Femur (tissue), 1 donor: ENCODE measurements at regions not wholly inside any gene's neighbourhood (a gene's known extent, or its start where the extent isn't known, plus 50 kb on each side); places are given as distances from the start of the nearest gene placed in this dataset.
"Not testable (repeated sequence)": the region's sequence is repeated elsewhere in the genome, so short reads cannot be mapped to it uniquely, and the experiment has no call there.

ENCODE experiments used
- DNase-seq: peaks from one replicate; pipeline ENCODE4 v3.0.0-alpha.2; 2017

- no peak for DNase-seq
These were observed 797.6 kb upstream of the PABPC4L start for GRCh38 chr4:134999169-134999568.

GRCh38 chr4:134961963-134962362, 760.4 kb upstream of the PABPC4L start:
- DNase-seq, result no peak

GRCh38 chr4:134958862-134959261, 757.3 kb upstream of the PABPC4L start:
- DNase-seq, result no peak

- no peak for DNase-seq
These were observed 753.5 kb upstream of the PABPC4L start for GRCh38 chr4:134955059-134955458.

GRCh38 chr4:134952775-134953174, 751.2 kb upstream of the PABPC4L start:
- DNase-seq, result no peak

GRCh38 chr4:134952305-134952704, 750.7 kb upstream of the PABPC4L start:
- no peak for DNase-seq

GRCh38 chr4:134948110-134948642, 746.6 kb upstream of the PABPC4L start:
- no peak for DNase-seq

GRCh38 chr4:134944115-134944514, 742.5 kb upstream of the PABPC4L start:
- DNase-seq, result no peak

GRCh38 chr4:134936014-134936413, 734.4 kb upstream of the PABPC4L start:
- no peak for DNase-seq

- DNase-seq, result no peak
These were observed 733.7 kb upstream of the PABPC4L start for GRCh38 chr4:134935320-134935719.

GRCh38 chr4:134934036-134934808, 732.6 kb upstream of the PABPC4L start:
- DNase-seq, result no peak

GRCh38 chr4:134915355-134915754, 713.8 kb upstream of the PABPC4L start:
- no peak for DNase-seq

GRCh38 chr4:134914250-134914649, 712.7 kb upstream of the PABPC4L start:
- not testable (repeated sequence) for DNase-seq

- no peak for DNase-seq
These were observed 710.4 kb upstream of the PABPC4L start for GRCh38 chr4:134911941-134912340.

- DNase-seq, result no peak
These were observed 704.9 kb upstream of the PABPC4L start for GRCh38 chr4:134906404-134907023.

GRCh38 chr4:134905061-134905460, 703.5 kb upstream of the PABPC4L start:
- no peak for DNase-seq

- no peak for DNase-seq
These were observed 686.6 kb upstream of the PABPC4L start for GRCh38 chr4:134888156-134888555.

- DNase-seq, result no peak
These were observed 683.8 kb upstream of the PABPC4L start for GRCh38 chr4:134885436-134885835.

- no peak for DNase-seq
These were observed 682.4 kb upstream of the PABPC4L start for GRCh38 chr4:134883831-134884449.

GRCh38 chr4:134879019-134879418, 677.4 kb upstream of the PABPC4L start:
- no peak for DNase-seq

GRCh38 chr4:134867027-134867426, 665.4 kb upstream of the PABPC4L start:
- DNase-seq, result no peak

GRCh38 chr4:134865675-134866074, 664.1 kb upstream of the PABPC4L start:
- DNase-seq, result no peak

- no peak for DNase-seq
These were observed 660.5 kb upstream of the PABPC4L start for GRCh38 chr4:134862116-134862515.

GRCh38 chr4:134848681-134849080, 647.1 kb upstream of the PABPC4L start:
- no peak for DNase-seq
